Activated CD4-positive, alpha-beta T cell treated with anti-CD3 and anti-CD28 coated beads, Interleukin-2, Interleukin-6, amounts not matched to agents 100 ng/mL and 50 ng/mL, durations not matched to agents 16 hours and 8 hours (primary cell): ENCODE measurements at regions not wholly inside any gene's neighbourhood (a gene's known extent, or its start where the extent isn't known, plus 50 kb on each side); places are given as distances from the start of the nearest gene placed in this dataset.

Experiments used
- DNase-seq: peaks from one replicate; pipeline ENCODE4 v3.0.0-alpha.2; 2020

DNA sequence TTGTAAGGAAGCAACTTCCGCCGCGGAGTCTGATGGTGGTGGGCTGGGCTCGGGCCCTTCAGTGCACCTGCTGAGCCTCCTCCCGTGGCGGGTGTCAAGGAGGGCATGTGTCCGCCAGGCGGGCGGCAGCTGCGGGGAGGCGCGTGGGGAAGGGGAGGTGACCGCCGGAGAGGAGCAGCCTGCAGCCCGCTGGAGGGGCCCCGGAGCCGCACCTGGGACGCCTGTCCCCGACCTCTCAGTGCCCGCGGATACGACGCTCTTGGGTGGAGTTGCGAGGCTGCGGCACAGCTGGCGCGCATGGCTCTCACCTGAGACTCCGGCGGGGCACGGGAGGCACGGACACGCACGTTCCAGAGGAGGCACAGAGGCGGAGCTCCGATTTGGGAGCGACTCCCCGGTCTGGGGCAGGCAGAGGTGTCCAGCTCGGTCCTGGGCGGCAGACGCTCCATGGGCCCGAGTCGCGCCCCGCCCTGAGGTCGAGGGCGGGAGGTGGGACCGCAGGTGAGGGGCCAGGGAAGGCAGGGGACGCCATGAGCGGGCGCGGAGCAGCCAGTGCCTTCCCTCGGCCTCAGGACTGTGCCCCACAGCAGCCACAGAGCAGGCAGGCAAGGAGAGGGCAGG, 50.2 kb upstream of the PRR20G start:
- no peak for DNase-seq
